ENCODE measurements at regions not wholly inside any gene's neighbourhood (a gene's known extent, or its start where the extent isn't known, plus 50 kb on each side); places are given as distances from the start of the nearest gene placed in this dataset.

DNA sequence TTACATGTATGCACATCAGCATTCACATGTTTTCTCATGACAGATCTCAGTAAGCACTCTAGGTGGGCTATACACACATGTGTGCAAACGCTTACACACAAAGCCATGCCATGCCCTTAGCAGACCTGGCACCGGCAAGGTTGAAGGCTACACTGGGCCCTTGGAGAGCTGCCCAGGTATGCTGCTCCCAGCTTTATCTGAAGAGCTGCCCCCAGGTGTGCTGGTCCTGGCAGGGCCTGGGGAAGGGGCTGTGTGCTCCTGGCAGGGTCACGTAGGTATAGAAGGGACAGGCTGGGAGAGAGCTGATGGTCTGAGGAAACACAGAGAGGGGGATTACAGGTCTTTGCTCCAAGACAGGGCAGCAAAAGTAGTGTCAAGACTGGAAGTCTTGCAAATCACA is 146.7 kb upstream of the VANGL1 start:
- no peaks in the 10 kb centered on the region for H3K9me3 ChIP-seq
- no peak overlapping the region for H3K27ac ChIP-seq
- no peaks in the 10 kb centered on the region for H3K27me3 ChIP-seq
- intact Hi-C loops (cut with DNase I) = no loop called here
- TF ChIP-seq, protein P1, sequence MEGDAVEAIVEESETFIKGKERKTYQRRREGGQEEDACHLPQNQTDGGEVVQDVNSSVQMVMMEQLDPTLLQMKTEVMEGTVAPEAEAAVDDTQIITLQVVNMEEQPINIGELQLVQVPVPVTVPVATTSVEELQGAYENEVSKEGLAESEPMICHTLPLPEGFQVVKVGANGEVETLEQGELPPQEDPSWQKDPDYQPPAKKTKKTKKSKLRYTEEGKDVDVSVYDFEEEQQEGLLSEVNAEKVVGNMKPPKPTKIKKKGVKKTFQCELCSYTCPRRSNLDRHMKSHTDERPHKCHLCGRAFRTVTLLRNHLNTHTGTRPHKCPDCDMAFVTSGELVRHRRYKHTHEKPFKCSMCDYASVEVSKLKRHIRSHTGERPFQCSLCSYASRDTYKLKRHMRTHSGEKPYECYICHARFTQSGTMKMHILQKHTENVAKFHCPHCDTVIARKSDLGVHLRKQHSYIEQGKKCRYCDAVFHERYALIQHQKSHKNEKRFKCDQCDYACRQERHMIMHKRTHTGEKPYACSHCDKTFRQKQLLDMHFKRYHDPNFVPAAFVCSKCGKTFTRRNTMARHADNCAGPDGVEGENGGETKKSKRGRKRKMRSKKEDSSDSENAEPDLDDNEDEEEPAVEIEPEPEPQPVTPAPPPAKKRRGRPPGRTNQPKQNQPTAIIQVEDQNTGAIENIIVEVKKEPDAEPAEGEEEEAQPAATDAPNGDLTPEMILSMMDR (IDR thresholded peaks at IDR 0.05) = no peak
- TF ChIP-seq POLR2A (IDR thresholded peaks at IDR 0.05) = no peak
- DNase-seq = no peak
- 83 to 86% methylated on average over 1 to 3 of the region's 3 CpGs for WGBS, 2 donors
- no peaks in the 10 kb centered on the region for H3K36me3 ChIP-seq
- H3K4me1 ChIP-seq = no peaks in the 10 kb centered on the region
- no peak overlapping the region for H3K4me3 ChIP-seq

DNA sequence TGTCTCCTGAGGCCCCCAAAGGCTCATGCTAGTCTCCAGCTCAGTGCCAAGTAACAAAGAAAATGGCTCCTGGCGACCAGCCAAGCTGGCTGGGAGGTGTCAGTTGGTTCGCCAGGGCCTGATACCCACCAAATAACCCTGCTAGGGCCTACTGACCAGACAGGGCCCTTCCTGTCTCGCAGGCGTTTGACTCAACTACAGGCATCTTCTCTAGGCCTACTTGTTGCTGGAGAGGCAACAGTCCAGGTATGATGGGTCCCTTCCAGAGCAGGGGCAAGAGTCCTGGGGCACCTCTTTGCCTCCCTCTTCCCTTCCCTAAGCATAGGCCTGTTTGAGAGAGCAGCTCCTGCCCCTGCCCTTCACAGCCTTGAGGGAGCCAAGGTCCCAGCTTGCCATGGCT is 147.9 kb upstream of the VANGL1 start:
- TF ChIP-seq, protein P1 (IDR thresholded peaks at IDR 0.05) = no peak
- TF ChIP-seq POLR2A (IDR thresholded peaks at IDR 0.05) = no peak
- 70 to 77% methylated on average over 3 to 4 of the region's 4 CpGs for WGBS, 2 donors
- Histone ChIP-seq H3K9me3 (no peaks in the 10 kb centered on the region), H3K4me1 (no peaks in the 10 kb centered on the region), H3K4me3 (no peak overlapping the region), H3K27ac (no peak overlapping the region), H3K36me3 (no peaks in the 10 kb centered on the region), H3K27me3 (no peaks in the 10 kb centered on the region)
- no peak for DNase-seq
- intact Hi-C loops (cut with DNase I) = no loop called here

DNA sequence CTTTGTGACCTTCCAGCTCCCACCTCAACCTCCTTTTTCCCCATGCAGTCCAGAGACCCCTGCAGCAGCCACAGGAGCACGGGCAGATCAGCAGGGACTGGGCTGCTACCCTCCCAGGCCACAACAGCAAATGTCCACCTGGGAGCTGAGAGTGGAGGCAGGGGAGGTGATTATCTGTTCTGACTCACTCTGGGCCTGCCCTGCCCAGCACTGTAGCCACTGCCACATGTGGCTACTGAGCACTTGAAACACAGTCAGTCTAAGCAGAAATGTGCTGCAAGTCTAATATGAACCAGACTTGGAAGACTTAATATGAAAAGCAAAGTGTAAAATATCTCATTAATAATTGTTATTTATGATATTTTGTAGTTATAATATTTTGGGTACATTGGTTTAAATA is 148.9 kb upstream of the VANGL1 start:
- Histone ChIP-seq H3K9me3 (no peaks in the 10 kb centered on the region), H3K27me3 (no peaks in the 10 kb centered on the region), H3K36me3 (no peaks in the 10 kb centered on the region), H3K27ac (no peak overlapping the region), H3K4me1 (no peaks in the 10 kb centered on the region), H3K4me3 (no peak overlapping the region)
- intact Hi-C loops (cut with DNase I) = no loop called here
- DNase-seq = no peak
- TF ChIP-seq, protein P1 (IDR thresholded peaks at IDR 0.05) = no peak
- no peak for TF ChIP-seq POLR2A (IDR thresholded peaks at IDR 0.05)
- WGBS, 2 donors = 80% methylated on average over 1 of the region's 1 CpG; no CpG with 5 or more reads in 1 of the 2 donors

DNA sequence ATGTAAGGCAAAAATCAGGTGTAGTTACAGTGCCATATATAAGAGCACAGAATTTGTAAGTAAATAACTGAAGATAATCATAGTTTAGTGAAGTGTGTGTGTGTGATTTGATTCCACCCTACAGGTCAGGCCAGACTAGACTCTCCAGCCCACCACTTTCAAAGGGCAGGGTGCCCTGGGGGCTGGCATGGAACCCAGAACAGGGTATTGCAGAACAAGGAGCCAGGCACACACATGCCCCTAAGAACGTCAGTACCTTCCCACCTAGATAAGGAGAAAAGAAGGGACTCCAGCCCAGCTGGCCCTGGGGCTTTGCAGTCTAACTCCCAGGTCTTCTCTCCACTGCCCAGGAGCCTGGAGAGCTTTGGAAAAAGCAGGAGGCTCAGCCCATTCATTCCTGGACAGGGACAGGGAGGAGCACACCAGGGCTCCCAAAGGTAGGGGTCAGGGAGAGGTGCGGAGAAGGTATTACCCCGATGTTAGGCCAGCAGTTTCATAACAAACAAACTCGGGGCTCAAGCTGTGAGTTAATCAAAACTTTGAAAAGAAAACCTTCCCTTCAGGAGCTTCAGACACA is 149.7 kb upstream of the VANGL1 start:
- H3K27ac ChIP-seq = no peak overlapping the region
- H3K27me3 ChIP-seq = no peaks in the 10 kb centered on the region
- no peaks in the 10 kb centered on the region for H3K36me3 ChIP-seq
- TF ChIP-seq POLR2A (IDR thresholded peaks at IDR 0.05) = no peak
- TF ChIP-seq, protein P1 (IDR thresholded peaks at IDR 0.05) = no peak
- 50 to 61% methylated on average over 3 to 4 of the region's 4 CpGs for WGBS, 2 donors
- no peak overlapping the region for H3K4me3 ChIP-seq
- no peaks in the 10 kb centered on the region for H3K4me1 ChIP-seq
- no peak for DNase-seq
- intact Hi-C loops (cut with DNase I) = no loop called here
- no peaks in the 10 kb centered on the region for H3K9me3 ChIP-seq

DNA sequence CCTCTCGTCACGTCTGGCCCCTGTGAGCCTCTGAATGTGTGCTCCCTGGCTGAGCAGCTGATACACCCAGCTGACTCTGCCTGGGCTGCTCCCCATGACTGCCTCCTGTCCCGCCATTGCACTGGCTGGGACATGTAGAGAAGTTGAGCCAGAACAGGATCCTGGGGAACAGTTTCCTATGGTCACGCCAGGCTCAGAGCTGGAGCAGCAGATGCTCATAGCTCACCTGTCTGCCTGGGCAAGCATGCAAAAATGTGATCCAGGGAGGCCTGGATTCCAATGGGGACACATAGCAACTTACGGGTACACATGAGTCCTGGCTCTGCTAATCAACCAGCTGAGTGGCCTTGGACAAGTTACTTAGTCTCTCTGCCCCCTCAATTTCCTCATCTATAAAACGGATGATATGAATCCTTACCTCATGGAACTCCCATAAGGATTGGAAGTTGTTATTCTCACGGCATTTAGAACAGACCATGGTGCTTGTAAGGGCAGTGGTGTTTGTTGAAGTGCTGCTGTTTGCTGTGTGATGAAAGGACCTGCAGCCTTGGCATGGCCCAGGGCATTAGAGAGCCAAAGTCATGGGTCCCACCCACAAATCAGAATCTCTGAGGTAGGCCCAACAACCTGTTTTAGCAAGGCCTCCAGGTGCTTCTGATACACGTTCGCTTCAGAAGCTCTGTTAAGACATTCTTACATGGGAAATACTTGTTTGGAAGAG is 150.3 kb upstream of the VANGL1 start:
- no peaks in the 10 kb centered on the region for H3K27me3 ChIP-seq
- no peaks in the 10 kb centered on the region for H3K36me3 ChIP-seq
- no peak overlapping the region for H3K4me3 ChIP-seq
- H3K4me1 ChIP-seq = no peaks in the 10 kb centered on the region
- no peak for DNase-seq
- no peaks in the 10 kb centered on the region for H3K9me3 ChIP-seq
- TF ChIP-seq POLR2A (IDR thresholded peaks at IDR 0.05) = no peak
- TF ChIP-seq, protein P1 (IDR thresholded peaks at IDR 0.05) = no peak
- 57 to 64% methylated on average over 6 to 9 of the region's 9 CpGs for WGBS, 2 donors
- no peak overlapping the region for H3K27ac ChIP-seq
- intact Hi-C loops (cut with DNase I) = no loop called here

All from esophagus squamous epithelium (tissue), 5 donors.